Smooth muscle cell (in vitro differentiated cells): ENCODE measurements at regions not wholly inside any gene's neighbourhood (a gene's known extent, or its start where the extent isn't known, plus 50 kb on each side); places are given as distances from the start of the nearest gene placed in this dataset.

ENCODE experiments used
- DNase-seq: peaks from one replicate; lab custom pipeline; 2025; ENCODE audit not compliant: unreplicated experiment; lab: John Stamatoyannopoulos, UW
- H2AFZ ChIP-seq: fragments of 200-600 bp; sonication (generic); 2 replicates; pipeline ENCODE4 v1.6.0; 2016; ENCODE audit warnings: antibody characterized with exemption, low read depth, mild to moderate bottlenecking
- H3F3A ChIP-seq: fragments of 200-600 bp; sonication (generic); 2 replicates; pipeline ENCODE4 v1.6.0; 2017; ENCODE audit warnings: antibody characterized with exemption, low read depth
- H3K27ac ChIP-seq: fragments of 200-600 bp; sonication (generic); 2 replicates; pipeline ENCODE4 v1.5.1; 2016; ENCODE audit warnings: low read depth, mild to moderate bottlenecking
- H3K27me3 ChIP-seq: fragments of 200-600 bp; sonication (generic); 2 replicates; pipeline ENCODE4 v1.6.1; 2016; ENCODE audit warnings: low read depth, mild to moderate bottlenecking
- H3K36me3 ChIP-seq: fragments of 200-600 bp; sonication (generic); 2 replicates; pipeline ENCODE4 v1.5.1; 2016; ENCODE audit warnings: low read depth
- H3K4me1 ChIP-seq: fragments of 200-600 bp; sonication (generic); 2 replicates; pipeline ENCODE4 v1.5.1; 2016; ENCODE audit warnings: low read depth
- H3K4me2 ChIP-seq: fragments of 200-600 bp; sonication (generic); 2 replicates; pipeline ENCODE4 v1.6.0; 2016; ENCODE audit warnings: mild to moderate bottlenecking
- H3K4me3 ChIP-seq: fragments of 200-600 bp; sonication (generic); 2 replicates; pipeline ENCODE4 v1.5.1; 2016; ENCODE audit warnings: mild to moderate bottlenecking
- H3K79me2 ChIP-seq: fragments of 200-600 bp; sonication (generic); 2 replicates; pipeline ENCODE4 v1.6.0; 2016; ENCODE audit warnings: low read depth, mild to moderate bottlenecking
- H3K9ac ChIP-seq: fragments of 200-600 bp; sonication (generic); 2 replicates; pipeline ENCODE4 v1.6.0; 2016; ENCODE audit warnings: low read depth
- H3K9me3 ChIP-seq: fragments of 200-600 bp; sonication (generic); replicated peaks from 2 replicates; pipeline ENCODE4 v1.5.1; 2016; ENCODE audit warnings: low read depth
- H4K20me1 ChIP-seq: fragments of 200-600 bp; sonication (generic); 2 replicates; pipeline ENCODE4 v1.6.0; 2016; ENCODE audit warnings: low read depth
- CTCF ChIP-seq: fragments of 200-600 bp; sonication (generic); IDR thresholded peaks from 2 replicates; pipeline ENCODE4 v1.5.1; 2017; ENCODE audit warnings: borderline replicate concordance, mild to moderate bottlenecking, antibody characterized with exemption; ENCODE audit not compliant: insufficient read depth, poor library complexity, severe bottlenecking
- WGBS: methylation state at CpG from one replicate; pipeline ENCODE4 v1.1.7; 2016; ENCODE audit warnings: low lambda C conversion rate; 5-methylcytosine and 5-hydroxymethylcytosine counted together

DNA sequence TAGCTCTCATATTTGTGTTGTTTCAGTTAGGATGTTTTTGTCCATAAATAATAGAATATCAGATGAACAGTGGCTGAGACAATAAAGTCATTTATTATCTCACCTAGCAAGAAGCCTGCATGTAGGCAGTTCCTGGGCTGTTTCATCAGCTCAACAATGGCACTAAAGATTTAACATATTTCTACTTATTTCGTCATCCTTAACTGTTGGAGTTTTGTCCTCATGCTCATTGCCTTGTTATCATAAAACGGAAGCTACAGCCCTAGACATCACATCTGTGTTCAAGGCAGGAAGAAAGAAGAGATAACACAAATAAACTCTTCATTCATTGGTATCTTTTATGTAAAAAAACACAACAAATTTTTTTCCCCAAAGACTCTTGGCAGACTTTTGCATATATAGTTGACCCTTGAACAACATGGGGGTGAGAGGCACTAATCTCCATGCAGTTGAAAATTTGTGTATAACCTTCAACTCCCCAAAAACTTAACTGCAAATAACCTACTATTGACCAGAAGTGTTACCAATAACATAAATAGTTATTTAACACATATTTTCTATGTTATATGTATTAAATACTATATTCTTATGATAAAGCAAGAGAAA, 277.2 kb upstream of the ADRA1B start:
- no peak for DNase-seq
- H3K36me3 ChIP-seq: no peaks in the 10 kb centered on the region
- WGBS: 54% methylated on average over 2 of the region's 2 CpGs
- no peak overlapping the region for H3K4me3 ChIP-seq
- no peaks in the 10 kb centered on the region for H3K27me3 ChIP-seq
- H3K9ac ChIP-seq: no peak overlapping the region
- no peak overlapping the region for H3K27ac ChIP-seq
- no peaks in the 10 kb centered on the region for H4K20me1 ChIP-seq
- H3K9me3 ChIP-seq: no peaks in the 10 kb centered on the region
- no peaks in the 10 kb centered on the region for H3K4me1 ChIP-seq
- H3K4me2 ChIP-seq: no peak overlapping the region
- no peaks in the 10 kb centered on the region for H3K79me2 ChIP-seq
- H3F3A ChIP-seq: no peaks in the 10 kb centered on the region
- no peak for TF ChIP-seq CTCF
- H2AFZ ChIP-seq: no peak overlapping the region

DNA sequence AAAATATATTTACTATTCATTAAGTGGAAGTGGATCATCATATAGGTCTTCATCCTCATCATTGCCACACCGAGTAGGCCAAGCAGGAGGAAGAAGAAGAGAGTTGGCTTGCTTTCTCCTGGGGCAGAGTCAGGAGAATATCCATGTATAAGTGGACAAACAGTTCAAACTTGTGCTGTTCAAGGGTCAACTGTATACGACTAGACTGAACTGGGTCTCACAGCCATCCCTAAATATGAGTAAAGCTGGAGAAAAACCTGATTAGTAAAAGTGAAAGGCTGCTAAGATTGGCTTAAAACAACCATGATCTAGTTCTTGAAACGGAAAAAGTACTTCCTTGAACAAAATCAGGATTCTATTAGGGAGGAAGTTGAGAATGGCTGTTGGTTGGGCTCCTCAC, 276.7 kb upstream of the ADRA1B start:
- no peak overlapping the region for H3K9ac ChIP-seq
- no peaks in the 10 kb centered on the region for H3K79me2 ChIP-seq
- DNase-seq: no peak
- no peak overlapping the region for H3K4me2 ChIP-seq
- H3K4me1 ChIP-seq: no peaks in the 10 kb centered on the region
- no peak overlapping the region for H3K4me3 ChIP-seq
- H3K27me3 ChIP-seq: no peaks in the 10 kb centered on the region
- TF ChIP-seq CTCF: no peak
- no peaks in the 10 kb centered on the region for H3K9me3 ChIP-seq
- 94% methylated on average over 3 of the region's 3 CpGs for WGBS
- H2AFZ ChIP-seq: no peak overlapping the region
- no peaks in the 10 kb centered on the region for H4K20me1 ChIP-seq
- no peak overlapping the region for H3K27ac ChIP-seq
- no peaks in the 10 kb centered on the region for H3F3A ChIP-seq
- no peaks in the 10 kb centered on the region for H3K36me3 ChIP-seq

GRCh38 chr5:159640446-159640845, 275.8 kb upstream of the ADRA1B start:
- no peaks in the 10 kb centered on the region for H3K4me1 ChIP-seq
- no peaks in the 10 kb centered on the region for H3K79me2 ChIP-seq
- H2AFZ ChIP-seq: no peak overlapping the region
- H3K9ac ChIP-seq: no peak overlapping the region
- no peaks in the 10 kb centered on the region for H3K36me3 ChIP-seq
- no peak overlapping the region for H3K27ac ChIP-seq
- H3K4me2 ChIP-seq: no peak overlapping the region
- no peak overlapping the region for H3K4me3 ChIP-seq
- H4K20me1 ChIP-seq: no peaks in the 10 kb centered on the region
- WGBS: 96% methylated on average over 5 of the region's 5 CpGs
- H3K9me3 ChIP-seq: no peaks in the 10 kb centered on the region
- no peak for DNase-seq
- H3F3A ChIP-seq: no peaks in the 10 kb centered on the region
- H3K27me3 ChIP-seq: no peaks in the 10 kb centered on the region
- TF ChIP-seq CTCF: no peak

DNA sequence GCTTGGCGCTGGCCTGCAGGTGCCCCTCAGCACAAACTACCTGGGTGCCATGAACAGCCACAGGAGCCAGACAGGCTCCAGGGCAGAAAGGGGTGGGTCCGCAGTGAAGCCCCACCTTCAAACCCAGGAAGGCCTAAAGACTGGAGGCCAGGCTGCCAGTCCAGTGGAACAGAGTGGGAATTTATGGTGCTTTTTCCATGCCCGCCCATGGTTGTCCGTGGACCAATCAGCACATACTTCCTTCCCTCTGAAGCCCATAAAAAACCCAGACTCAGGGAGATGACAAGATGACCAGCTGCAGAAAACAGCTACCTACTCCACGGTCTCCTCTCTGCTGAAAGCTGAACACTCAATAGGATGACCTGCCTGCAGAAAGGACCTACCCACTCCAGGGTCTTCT, 275.4 kb upstream of the ADRA1B start:
- Histone ChIP-seq H3K36me3 (no peaks in the 10 kb centered on the region), H3K9ac (no peak overlapping the region), H3K4me3 (no peak overlapping the region), H4K20me1 (no peaks in the 10 kb centered on the region), H3K9me3 (no peaks in the 10 kb centered on the region), H3K4me1 (no peaks in the 10 kb centered on the region), H3K27me3 (no peaks in the 10 kb centered on the region), H2AFZ (no peak overlapping the region), H3K27ac (no peak overlapping the region), H3K79me2 (no peaks in the 10 kb centered on the region), H3K4me2 (no peak overlapping the region), H3F3A (no peaks in the 10 kb centered on the region)
- 89% methylated on average over 5 of the region's 5 CpGs for WGBS
- TF ChIP-seq CTCF: no peak
- DNase-seq: no peak
